ENCODE measurements at regions not wholly inside any gene's neighbourhood (a gene's known extent, or its start where the extent isn't known, plus 50 kb on each side); places are given as distances from the start of the nearest gene placed in this dataset.

GRCh38 chr3:176090727-176091126 is 1106.6 kb downstream of the TBL1XR1 start:
- no peak overlapping the region for H3K27ac Mint-ChIP-seq (ENCODE audit: low read depth, unreplicated experiment)
- DNase-seq (ENCODE audit: unreplicated experiment), result no peak
- intact Hi-C loops (cut with micrococcal nuclease), result no loop called here
- POLR2A ChIA-PET, result no interaction called here
- no peaks in the 10 kb centered on the region for H3K27me3 Mint-ChIP-seq (ENCODE audit: insufficient read depth, unreplicated experiment)
- no peak overlapping the region for H3K4me3 Mint-ChIP-seq (ENCODE audit: unreplicated experiment)
- CTCF ChIA-PET, result interaction anchor here (1.0 kb wide), 1 partner anchor 421 kb away, joined by 3 read pairs; no protein-coding TSS in a partner anchor
- H3K4me1 Mint-ChIP-seq (ENCODE audit: insufficient read depth, unreplicated experiment), result no peaks in the 10 kb centered on the region
- TF ChIP-seq CTCF (IDR thresholded peaks at IDR 0.05; ENCODE audit: unreplicated experiment), result no peak
- BruUV-seq (replicated peaks), result no TSS peak
- H3K9me3 Mint-ChIP-seq (ENCODE audit: unreplicated experiment), result peaks cover 6% of the 10 kb centered on the region
- H3K36me3 Mint-ChIP-seq (ENCODE audit: insufficient read depth, unreplicated experiment), result no peaks in the 10 kb centered on the region

- Mint-ChIP-seq H3K27ac (ENCODE audit: low read depth, unreplicated experiment) (no peak overlapping the region), H3K27me3 (ENCODE audit: insufficient read depth, unreplicated experiment) (no peaks in the 10 kb centered on the region), H3K9me3 (ENCODE audit: unreplicated experiment) (peaks cover 6% of the 10 kb centered on the region), H3K4me1 (ENCODE audit: insufficient read depth, unreplicated experiment) (no peaks in the 10 kb centered on the region), H3K36me3 (ENCODE audit: insufficient read depth, unreplicated experiment) (no peaks in the 10 kb centered on the region), H3K4me3 (ENCODE audit: unreplicated experiment) (no peak overlapping the region)
- DNase-seq (ENCODE audit: unreplicated experiment), result no peak
- no TSS peak for BruUV-seq (replicated peaks)
- intact Hi-C loops (cut with micrococcal nuclease), result no loop called here
- CTCF ChIA-PET, result no interaction called here
- POLR2A ChIA-PET, result no interaction called here
- TF ChIP-seq CTCF (IDR thresholded peaks at IDR 0.05; ENCODE audit: unreplicated experiment), result no peak
Observed at GRCh38 chr3:176088962-176089383, 1108.3 kb downstream of the TBL1XR1 start.

DNA sequence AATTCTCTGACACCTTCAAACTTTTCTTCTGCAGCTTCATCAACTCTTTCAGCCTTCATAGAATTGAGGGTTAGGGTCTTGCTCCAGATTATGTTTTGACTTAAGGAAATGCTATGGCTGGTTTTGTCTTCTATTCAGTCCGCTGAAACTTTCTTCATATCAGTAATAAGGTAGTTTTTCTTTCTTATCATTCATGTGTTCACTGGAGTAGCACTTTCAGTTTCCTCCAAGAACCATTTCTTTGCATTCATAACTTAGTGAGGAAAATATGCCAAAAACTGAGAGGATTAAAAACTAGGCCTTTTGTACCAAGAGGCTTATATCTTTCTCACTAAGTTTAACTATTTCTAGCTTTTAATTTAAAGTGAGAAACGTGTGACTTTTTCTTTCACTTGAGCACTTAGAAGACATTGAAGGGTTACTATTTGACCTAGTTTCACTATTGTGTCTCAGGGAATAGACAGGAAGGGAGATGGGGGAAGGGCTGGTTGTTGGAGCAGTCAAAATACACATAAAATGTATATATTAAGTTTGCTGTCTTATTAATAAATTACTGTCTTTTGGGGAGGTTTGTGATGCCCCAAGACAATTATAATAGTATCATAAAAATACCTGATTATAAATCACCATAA is 1110.1 kb downstream of the TBL1XR1 start:
- Mint-ChIP-seq H3K36me3 (ENCODE audit: insufficient read depth, unreplicated experiment) (no peaks in the 10 kb centered on the region), H3K27me3 (ENCODE audit: insufficient read depth, unreplicated experiment) (no peaks in the 10 kb centered on the region), H3K4me3 (ENCODE audit: unreplicated experiment) (no peak overlapping the region), H3K9me3 (ENCODE audit: unreplicated experiment) (peaks cover 6% of the 10 kb centered on the region), H3K27ac (ENCODE audit: low read depth, unreplicated experiment) (no peak overlapping the region), H3K4me1 (ENCODE audit: insufficient read depth, unreplicated experiment) (no peaks in the 10 kb centered on the region)
- intact Hi-C loops (cut with micrococcal nuclease), result no loop called here
- no TSS peak for BruUV-seq (replicated peaks)
- CTCF ChIA-PET, result no interaction called here
- no peak for TF ChIP-seq CTCF (IDR thresholded peaks at IDR 0.05; ENCODE audit: unreplicated experiment)
- POLR2A ChIA-PET, result no interaction called here
- no peak for DNase-seq (ENCODE audit: unreplicated experiment)

- Mint-ChIP-seq H3K4me1 (ENCODE audit: insufficient read depth, unreplicated experiment) (no peaks in the 10 kb centered on the region), H3K27me3 (ENCODE audit: insufficient read depth, unreplicated experiment) (no peaks in the 10 kb centered on the region), H3K9me3 (ENCODE audit: unreplicated experiment) (no peaks in the 10 kb centered on the region), H3K27ac (ENCODE audit: low read depth, unreplicated experiment) (no peak overlapping the region), H3K36me3 (ENCODE audit: insufficient read depth, unreplicated experiment) (no peaks in the 10 kb centered on the region), H3K4me3 (ENCODE audit: unreplicated experiment) (no peak overlapping the region)
- no peak for TF ChIP-seq CTCF (IDR thresholded peaks at IDR 0.05; ENCODE audit: unreplicated experiment)
- intact Hi-C loops (cut with micrococcal nuclease), result no loop called here
- CTCF ChIA-PET, result no interaction called here
- POLR2A ChIA-PET, result no interaction called here
- BruUV-seq (replicated peaks), result no TSS peak
- DNase-seq (ENCODE audit: unreplicated experiment), result no peak
Observed at GRCh38 chr3:176079785-176080184, 1117.5 kb downstream of the TBL1XR1 start.

Data from MCF 10A (cell line).